ENCODE measurements at regions not wholly inside any gene's neighbourhood (a gene's known extent, or its start where the extent isn't known, plus 50 kb on each side); places are given as distances from the start of the nearest gene placed in this dataset.

DNA sequence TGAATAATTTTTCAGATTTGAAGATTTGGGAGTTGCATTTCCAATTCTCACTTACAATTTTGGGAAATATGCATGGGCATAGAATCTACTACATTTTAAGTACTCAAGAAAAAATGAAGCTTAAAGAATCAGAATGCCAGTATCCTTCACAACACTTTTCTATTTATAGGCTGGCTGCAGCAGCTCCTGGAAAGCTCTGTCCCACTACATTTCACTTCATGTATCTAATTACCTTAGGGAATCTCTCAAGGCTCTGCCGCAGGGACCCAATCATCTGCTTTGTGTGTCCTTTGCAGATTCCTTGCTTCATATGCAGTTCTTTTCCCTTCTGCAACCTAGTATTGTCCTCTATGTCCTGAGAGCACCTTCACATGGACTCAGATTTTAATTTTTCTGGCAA is 102.9 kb downstream of the NUP35 start:
- WGBS, 2 donors: 67 to 71% methylated on average over 1 of the region's 1 CpG
- Histone ChIP-seq H3K27ac (no peak overlapping the region), H3K9me3 (no peaks in the 10 kb centered on the region), H3K4me3 (replicated peaks in 1 of 3) (no peak overlapping the region), H3K27me3 (no peaks in the 10 kb centered on the region), H3K36me3 (no peaks in the 10 kb centered on the region), H3K4me1 (peaks cover 0 to 3% of the 10 kb centered on the region in 2 donors)
- DNase-seq: no peak
- no peak for TF ChIP-seq POLR2A (IDR thresholded peaks at IDR 0.05)
- TF ChIP-seq, protein P1, sequence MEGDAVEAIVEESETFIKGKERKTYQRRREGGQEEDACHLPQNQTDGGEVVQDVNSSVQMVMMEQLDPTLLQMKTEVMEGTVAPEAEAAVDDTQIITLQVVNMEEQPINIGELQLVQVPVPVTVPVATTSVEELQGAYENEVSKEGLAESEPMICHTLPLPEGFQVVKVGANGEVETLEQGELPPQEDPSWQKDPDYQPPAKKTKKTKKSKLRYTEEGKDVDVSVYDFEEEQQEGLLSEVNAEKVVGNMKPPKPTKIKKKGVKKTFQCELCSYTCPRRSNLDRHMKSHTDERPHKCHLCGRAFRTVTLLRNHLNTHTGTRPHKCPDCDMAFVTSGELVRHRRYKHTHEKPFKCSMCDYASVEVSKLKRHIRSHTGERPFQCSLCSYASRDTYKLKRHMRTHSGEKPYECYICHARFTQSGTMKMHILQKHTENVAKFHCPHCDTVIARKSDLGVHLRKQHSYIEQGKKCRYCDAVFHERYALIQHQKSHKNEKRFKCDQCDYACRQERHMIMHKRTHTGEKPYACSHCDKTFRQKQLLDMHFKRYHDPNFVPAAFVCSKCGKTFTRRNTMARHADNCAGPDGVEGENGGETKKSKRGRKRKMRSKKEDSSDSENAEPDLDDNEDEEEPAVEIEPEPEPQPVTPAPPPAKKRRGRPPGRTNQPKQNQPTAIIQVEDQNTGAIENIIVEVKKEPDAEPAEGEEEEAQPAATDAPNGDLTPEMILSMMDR (IDR thresholded peaks at IDR 0.05): no peak
- intact Hi-C loops (cut with DNase I): no loop called here

DNA sequence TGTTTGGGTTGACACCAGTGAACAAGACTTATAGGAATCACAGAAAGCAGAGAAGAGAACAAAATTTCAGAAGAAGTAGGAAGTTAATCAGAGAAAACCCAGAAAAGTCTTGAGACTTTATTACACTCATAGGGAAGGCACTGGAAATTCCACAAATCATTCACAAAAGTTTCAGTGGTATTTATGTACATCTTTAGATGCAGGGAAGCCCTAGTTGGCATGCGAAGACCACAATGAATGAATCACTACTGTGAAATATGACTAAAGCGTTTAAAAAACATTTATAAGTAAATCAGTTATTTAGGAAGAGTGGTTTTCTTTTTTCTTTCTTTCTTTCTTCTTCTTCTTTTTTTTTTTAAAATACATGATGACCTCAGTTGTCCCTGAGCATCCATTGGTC is 105.1 kb downstream of the NUP35 start:
- TF ChIP-seq, protein P1 (IDR thresholded peaks at IDR 0.05): no peak
- no peak for TF ChIP-seq POLR2A (IDR thresholded peaks at IDR 0.05)
- intact Hi-C loops (cut with DNase I): no loop called here
- Histone ChIP-seq H3K36me3 (no peaks in the 10 kb centered on the region), H3K27me3 (no peaks in the 10 kb centered on the region), H3K4me3 (replicated peaks in 1 of 3) (no peak overlapping the region), H3K9me3 (no peaks in the 10 kb centered on the region), H3K4me1 (peaks cover 0 to 3% of the 10 kb centered on the region in 2 donors), H3K27ac (no peak overlapping the region)
- DNase-seq: no peak
- WGBS, 2 donors: 95 to 96% methylated on average over 2 of the region's 2 CpGs

DNA sequence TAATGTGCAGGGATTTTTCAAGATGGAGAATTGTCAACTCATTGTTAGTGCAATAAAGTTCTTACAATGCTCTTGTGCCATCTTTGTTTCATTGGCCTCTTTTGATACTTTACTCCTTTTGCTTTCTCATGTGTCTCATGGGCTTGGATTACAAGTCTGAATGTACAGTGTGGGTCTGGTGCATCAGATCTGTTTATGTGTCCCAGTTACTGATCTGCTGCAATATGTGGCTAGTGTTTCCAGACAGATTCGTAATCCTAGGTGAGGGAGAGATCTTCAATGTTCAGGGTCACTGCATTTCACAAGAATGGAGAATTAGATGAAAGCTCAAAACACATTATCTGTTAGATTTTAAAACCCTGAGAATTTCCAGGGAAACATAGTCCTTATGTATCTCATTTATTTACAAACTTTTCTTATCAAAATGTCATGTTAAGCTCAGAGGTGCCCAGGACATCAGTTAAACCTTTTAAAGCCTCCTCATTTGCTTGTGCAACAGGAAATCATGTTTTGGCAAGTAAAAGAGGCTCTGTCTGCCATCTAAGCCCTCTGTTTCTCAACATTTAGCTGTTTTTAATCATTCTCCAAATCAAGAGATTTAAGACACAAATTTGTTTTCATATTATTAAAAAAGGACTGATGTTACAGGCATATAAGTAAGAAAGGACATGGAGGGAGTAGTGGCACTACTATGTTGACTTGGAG is 108.1 kb downstream of the NUP35 start:
- H3K4me3 ChIP-seq (replicated peaks in 1 of 3): no peak overlapping the region
- no peak for TF ChIP-seq POLR2A (IDR thresholded peaks at IDR 0.05)
- TF ChIP-seq, protein P1 (IDR thresholded peaks at IDR 0.05): no peak
- intact Hi-C loops (cut with DNase I): no loop called here
- H3K27ac ChIP-seq: no peak overlapping the region
- WGBS, 2 donors: 90 to 93% methylated on average over 1 of the region's 1 CpG
- no peaks in the 10 kb centered on the region for H3K4me1 ChIP-seq
- H3K9me3 ChIP-seq: no peaks in the 10 kb centered on the region
- H3K36me3 ChIP-seq: no peaks in the 10 kb centered on the region
- no peak for DNase-seq
- H3K27me3 ChIP-seq: no peaks in the 10 kb centered on the region

DNA sequence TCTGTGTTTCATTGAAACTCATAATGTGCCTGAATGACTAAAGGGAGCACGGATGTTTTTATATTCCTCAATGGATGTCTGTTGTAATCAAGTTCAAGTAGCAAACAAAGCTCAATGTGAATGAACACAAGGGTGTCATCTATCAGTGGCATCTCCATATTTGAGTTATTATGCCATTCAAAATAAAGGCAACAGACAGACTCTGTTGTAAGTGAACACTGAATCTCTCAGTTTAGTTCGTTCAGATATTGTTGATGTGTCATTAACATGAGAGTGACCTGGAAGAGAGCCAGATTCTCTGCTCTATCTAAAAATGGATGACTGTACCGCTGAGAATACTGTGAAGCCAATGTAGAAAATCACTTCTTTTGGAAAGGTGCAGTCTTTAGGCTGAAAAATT is 118.7 kb downstream of the NUP35 start:
- Histone ChIP-seq H3K4me3 (replicated peaks in 1 of 3) (no peak overlapping the region), H3K27ac (no peak overlapping the region), H3K27me3 (no peaks in the 10 kb centered on the region), H3K4me1 (no peaks in the 10 kb centered on the region), H3K9me3 (no peaks in the 10 kb centered on the region), H3K36me3 (no peaks in the 10 kb centered on the region)
- intact Hi-C loops (cut with DNase I): no loop called here
- WGBS, 2 donors: 52 to 59% methylated on average over 3 of the region's 3 CpGs
- DNase-seq: no peak
- no peak for TF ChIP-seq POLR2A (IDR thresholded peaks at IDR 0.05)
- TF ChIP-seq, protein P1 (IDR thresholded peaks at IDR 0.05): no peak

DNA sequence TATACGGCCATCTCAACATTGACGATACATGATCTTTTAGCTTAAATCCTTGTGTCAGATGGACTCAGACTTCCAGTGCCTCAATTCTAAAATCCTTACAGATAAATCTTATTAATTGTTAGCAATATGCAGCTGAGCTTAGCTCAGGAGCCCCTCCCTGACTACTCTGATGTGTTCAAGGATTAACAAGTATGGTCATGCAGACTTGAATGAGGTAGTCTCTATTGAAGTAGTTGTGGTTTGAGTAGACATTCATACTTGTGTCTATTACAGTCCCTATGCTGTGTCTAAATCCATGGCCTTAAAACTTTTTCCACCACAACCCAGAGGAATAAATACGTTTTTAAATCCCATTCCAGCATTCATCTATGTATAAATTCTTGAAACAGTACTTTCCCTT is 119.5 kb downstream of the NUP35 start:
- H3K4me1 ChIP-seq: no peaks in the 10 kb centered on the region
- DNase-seq: no peak
- H3K27me3 ChIP-seq: no peaks in the 10 kb centered on the region
- H3K4me3 ChIP-seq (replicated peaks in 1 of 3): no peak overlapping the region
- intact Hi-C loops (cut with DNase I): no loop called here
- no peak overlapping the region for H3K27ac ChIP-seq
- no peaks in the 10 kb centered on the region for H3K36me3 ChIP-seq
- no peak for TF ChIP-seq POLR2A (IDR thresholded peaks at IDR 0.05)
- TF ChIP-seq, protein P1 (IDR thresholded peaks at IDR 0.05): no peak
- H3K9me3 ChIP-seq: no peaks in the 10 kb centered on the region
- WGBS, 2 donors: 90 to 92% methylated on average over 3 of the region's 3 CpGs

Measured in thyroid gland (tissue), 4 donors.